UCSD-AML1 (cell line): ENCODE measurements at regions not wholly inside any gene's neighbourhood (a gene's known extent, or its start where the extent isn't known, plus 50 kb on each side); places are given as distances from the start of the nearest gene placed in this dataset.
"Not testable (repeated sequence)": the region's sequence is repeated elsewhere in the genome, so short reads cannot be mapped to it uniquely, and the experiment has no call there.

Source experiments
- DNase-seq: peaks from one replicate; lab custom pipeline; 2025; ENCODE audit not compliant: unreplicated experiment; lab: John Stamatoyannopoulos, UW

- no peak for DNase-seq
These were observed 841.5 kb downstream of the ANKRD7 start for GRCh38 chr7:119065966-119066365.

GRCh38 chr7:119086026-119086425 lies 861.5 kb downstream of the ANKRD7 start:
- no peak for DNase-seq

- no peak for DNase-seq
These were observed 866.3 kb downstream of the ANKRD7 start for GRCh38 chr7:119090851-119091250.

- no peak for DNase-seq
These were observed 872.2 kb downstream of the ANKRD7 start for GRCh38 chr7:119096683-119097082.

GRCh38 chr7:119100611-119101258 lies 876.2 kb downstream of the ANKRD7 start:
- DNase-seq, result not testable (repeated sequence)

- no peak for DNase-seq
These were observed 877.8 kb downstream of the ANKRD7 start for GRCh38 chr7:119102291-119102690.

- no peak for DNase-seq
These were observed 880.9 kb downstream of the ANKRD7 start for GRCh38 chr7:119105381-119105780.

- no peak for DNase-seq
These were observed 898.8 kb downstream of the ANKRD7 start for GRCh38 chr7:119123326-119123725.

GRCh38 chr7:119127706-119128105 lies 903.2 kb downstream of the ANKRD7 start:
- no peak for DNase-seq

- no peak for DNase-seq
These were observed 907.9 kb downstream of the ANKRD7 start for GRCh38 chr7:119132436-119132835.

- no peak for DNase-seq
These were observed 942.9 kb downstream of the ANKRD7 start for GRCh38 chr7:119167431-119167830.

GRCh38 chr7:119172043-119172442 lies 947.5 kb downstream of the ANKRD7 start:
- DNase-seq, result no peak

GRCh38 chr7:119175911-119176627 lies 951.6 kb downstream of the ANKRD7 start:
- DNase-seq, result peak; percentile 7

- DNase-seq, result no peak
These were observed 953.4 kb downstream of the ANKRD7 start for GRCh38 chr7:119177863-119178262.

GRCh38 chr7:119184124-119184788 lies 959.8 kb downstream of the ANKRD7 start:
- DNase-seq, result no peak

- no peak for DNase-seq
These were observed 971.7 kb downstream of the ANKRD7 start for GRCh38 chr7:119196183-119196582.

- DNase-seq, result no peak
These were observed 972.8 kb downstream of the ANKRD7 start for GRCh38 chr7:119197172-119197876.

GRCh38 chr7:119197877-119198527 lies 973.5 kb downstream of the ANKRD7 start:
- DNase-seq, result no peak

- DNase-seq, result no peak
These were observed 995.2 kb downstream of the ANKRD7 start for GRCh38 chr7:119219663-119220062.

GRCh38 chr7:119223930-119224329 lies 999.4 kb downstream of the ANKRD7 start:
- DNase-seq, result no peak

- no peak for DNase-seq
These were observed 1004.0 kb downstream of the ANKRD7 start for GRCh38 chr7:119228482-119228881.
